NCI-H774 (cell line): ENCODE measurements at regions not wholly inside any gene's neighbourhood (a gene's known extent, or its start where the extent isn't known, plus 50 kb on each side); places are given as distances from the start of the nearest gene placed in this dataset.
"Not testable (repeated sequence)": the region's sequence is repeated elsewhere in the genome, so short reads cannot be mapped to it uniquely, and the experiment has no call there.

ENCODE experiments used
- DNase-seq: peaks from one replicate; lab custom pipeline; 2025; lab: John Stamatoyannopoulos, UW

- no peak for DNase-seq
Measured at GRCh38 chr2:16102358-16102975, 162.1 kb downstream of the MYCN start.

- DNase-seq, result no peak
Measured at GRCh38 chr2:16101196-16101595, 160.8 kb downstream of the MYCN start.

GRCh38 chr2:16100006-16100405 lies 159.7 kb downstream of the MYCN start:
- no peak for DNase-seq

DNA sequence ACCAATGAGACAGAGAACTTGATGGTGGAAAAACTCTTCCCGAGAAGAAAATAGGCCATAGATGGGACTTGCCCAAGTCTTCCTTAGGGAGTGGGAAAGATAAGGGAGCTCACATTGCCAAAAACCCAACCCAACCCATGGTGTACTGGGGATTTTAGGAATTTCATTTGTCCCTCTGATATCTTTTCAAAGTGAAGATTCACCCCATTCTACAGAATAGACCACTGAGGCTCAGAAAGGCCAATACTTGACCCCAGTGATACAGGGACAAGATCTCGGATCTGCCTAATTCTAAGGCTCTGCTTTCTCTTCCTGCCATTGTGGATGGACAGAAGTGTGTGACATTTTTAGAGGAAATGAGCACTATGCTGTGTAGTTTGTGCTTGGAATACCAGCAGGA lies 159.0 kb downstream of the MYCN start:
- DNase-seq, result no peak

DNA sequence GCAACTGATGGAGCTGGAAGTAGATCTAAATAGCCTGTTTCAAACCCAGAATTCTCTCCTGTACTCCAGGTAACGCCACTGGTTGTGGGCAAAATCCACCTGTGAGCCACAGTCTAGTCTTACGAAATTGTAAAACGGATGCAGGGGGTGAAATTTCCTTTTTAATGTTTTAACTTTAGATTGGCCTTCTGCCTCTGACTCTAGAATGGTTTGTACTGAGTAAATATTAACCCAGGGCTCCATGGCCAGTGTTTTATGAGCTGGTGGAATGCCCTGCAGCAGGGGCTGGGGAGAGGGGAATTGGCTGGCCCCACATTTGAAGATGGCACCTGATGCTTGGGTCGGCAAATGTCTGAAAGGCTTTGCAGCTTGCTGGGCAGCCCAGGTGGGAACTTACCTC lies 156.6 kb downstream of the MYCN start:
- DNase-seq, result no peak

- DNase-seq, result not testable (repeated sequence)
Measured at GRCh38 chr2:16095483-16095882, 155.1 kb downstream of the MYCN start.

- no peak for DNase-seq
Measured at GRCh38 chr2:16094811-16095210, 154.5 kb downstream of the MYCN start.

DNA sequence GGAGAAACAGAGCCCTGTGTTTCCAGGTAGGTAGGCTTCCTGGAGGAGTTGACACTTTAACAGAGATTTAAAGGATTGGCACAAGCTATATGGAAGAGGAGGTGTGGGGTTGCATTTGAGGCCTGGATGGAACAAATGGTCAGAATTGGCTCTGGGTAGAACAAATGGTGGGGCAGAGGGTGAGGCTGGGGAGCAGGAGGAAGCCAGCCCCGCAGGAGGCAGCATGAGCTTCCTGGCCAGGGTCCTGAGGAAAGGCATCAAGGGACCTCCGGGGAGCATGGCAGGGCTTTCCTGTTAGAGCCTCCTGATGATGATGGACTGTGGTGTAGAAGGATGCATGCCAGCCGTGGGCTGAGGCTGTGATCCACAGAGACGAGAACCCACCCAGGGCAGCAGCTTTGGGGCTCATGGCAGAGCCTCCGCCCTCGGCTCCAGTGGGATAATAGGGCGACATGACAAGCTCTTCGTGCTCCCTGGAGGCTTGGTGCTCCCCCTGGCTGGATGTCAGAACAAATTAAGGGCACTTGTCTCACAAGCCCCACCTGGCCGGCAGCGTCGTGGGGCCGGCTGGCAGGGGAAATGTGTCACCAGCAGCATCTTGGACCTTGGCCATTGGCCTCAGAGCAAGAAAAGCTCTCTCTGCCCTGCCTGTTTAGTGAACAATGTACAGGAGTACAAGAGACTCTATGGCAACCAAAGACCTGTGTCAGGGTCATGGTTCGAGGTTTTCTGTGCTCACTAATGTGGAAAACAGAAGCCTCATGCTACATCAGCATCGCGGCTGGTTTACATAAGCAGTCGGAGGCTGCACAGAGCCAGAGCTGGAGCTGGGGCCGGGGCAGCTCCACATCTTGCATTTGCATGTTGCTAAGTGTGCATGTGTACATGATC lies 153.5 kb downstream of the MYCN start:
- no peak for DNase-seq

DNA sequence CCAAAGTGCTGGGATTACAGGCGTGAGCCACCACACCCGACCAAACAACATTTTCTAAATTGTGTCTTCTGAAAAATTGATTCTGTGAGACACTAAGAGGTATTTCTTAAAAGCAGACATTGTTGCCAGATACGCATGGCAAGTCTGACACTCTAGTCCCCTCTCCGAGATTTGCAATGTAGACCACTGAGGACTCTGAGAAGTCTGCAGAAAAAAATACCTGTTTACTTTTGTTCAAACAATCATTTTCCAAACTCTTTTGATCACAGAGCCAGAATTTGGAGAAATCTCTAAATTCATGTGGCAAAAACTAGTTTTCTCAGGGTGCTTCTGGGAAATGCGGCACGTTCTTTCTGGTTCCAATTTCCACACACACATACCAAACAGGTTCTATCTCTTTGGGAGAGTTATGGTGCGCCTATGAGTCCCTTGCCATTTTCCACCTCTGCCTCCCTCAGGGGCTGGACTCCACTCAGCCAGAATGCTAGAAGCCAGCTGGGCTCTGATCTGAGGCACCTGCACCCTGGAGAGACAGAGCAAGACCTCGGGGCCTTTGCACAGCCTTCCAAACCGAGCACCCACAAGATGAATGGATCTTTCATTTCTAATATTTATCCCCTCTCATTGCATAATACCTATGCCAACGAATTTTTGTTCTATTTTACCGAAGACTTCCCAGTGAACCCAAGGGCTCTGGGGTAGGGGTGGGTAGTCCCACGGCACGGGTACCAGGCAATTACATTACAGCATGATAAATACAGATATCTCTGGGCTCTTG lies 152.7 kb downstream of the MYCN start:
- DNase-seq, result no peak

GRCh38 chr2:16091576-16092282 lies 151.4 kb downstream of the MYCN start:
- DNase-seq, result no peak

DNA sequence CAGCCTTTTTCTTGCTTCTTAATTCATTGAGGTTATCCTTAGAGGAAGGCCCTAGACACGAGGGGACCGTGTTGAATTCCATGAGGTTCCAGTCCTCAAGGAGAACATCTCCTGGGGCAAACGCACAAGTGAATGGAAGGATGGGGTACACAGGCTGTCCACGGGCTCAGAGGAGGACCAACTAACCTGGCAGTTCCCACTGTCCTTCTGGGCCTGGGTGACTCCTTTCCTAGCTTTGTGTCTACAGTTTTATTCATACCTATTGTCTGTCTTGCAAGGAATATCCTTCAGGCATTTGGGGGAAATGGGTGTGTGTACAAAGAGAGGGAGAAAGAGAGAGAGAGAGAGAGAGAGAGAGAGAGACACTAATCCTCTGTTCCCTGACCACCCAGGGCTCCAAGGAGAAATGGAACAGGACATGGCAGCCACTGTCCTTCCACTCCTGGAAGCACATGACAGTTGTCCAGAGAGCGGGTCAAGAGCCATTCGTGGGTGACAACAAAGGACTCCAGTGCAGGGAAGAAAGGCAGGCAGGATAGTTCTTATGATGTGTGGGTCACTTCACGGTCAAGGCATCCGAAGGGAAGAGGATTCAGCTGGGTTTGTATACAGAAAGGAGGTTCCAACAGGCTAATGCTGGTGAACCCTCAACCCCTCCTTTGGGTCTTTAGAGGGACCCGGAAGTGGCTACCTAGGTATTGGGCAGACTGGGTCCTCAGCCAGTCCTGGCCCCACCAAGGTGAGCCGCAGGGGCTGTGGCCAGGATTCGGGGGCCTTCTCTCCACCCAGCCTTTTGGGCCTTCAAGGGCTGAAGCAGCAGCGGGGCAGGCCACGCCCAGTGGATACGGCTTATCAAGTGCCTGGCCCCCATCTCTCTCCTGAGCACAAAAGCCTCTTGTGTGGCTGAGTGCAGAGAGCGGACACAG lies 150.6 kb downstream of the MYCN start:
- DNase-seq, result no peak

GRCh38 chr2:16089491-16089890 lies 149.1 kb downstream of the MYCN start:
- not testable (repeated sequence) for DNase-seq

- DNase-seq, result no peak
Measured at GRCh38 chr2:16088802-16089112, 148.4 kb downstream of the MYCN start.

GRCh38 chr2:16088035-16088801 lies 147.9 kb downstream of the MYCN start:
- DNase-seq, result no peak

DNA sequence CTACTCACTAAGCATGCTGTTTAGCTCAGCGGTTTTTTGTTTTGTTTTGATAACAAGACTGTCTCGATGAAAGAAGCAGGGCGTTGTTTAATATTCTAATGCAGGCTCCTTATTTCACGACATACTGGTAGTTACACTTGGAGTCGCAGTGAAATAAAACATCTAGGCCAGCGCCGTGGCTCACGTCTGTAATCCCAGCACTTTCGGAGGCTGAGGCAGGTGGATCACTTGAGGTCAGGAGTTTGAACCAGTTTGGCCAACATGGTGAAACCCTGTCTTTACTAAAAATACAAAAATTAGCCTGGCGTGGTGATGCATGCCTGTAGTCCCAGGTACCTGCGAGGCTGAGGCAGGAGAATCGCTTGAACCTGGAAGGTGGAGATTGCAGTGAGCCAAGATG lies 145.8 kb downstream of the MYCN start:
- not testable (repeated sequence) for DNase-seq

DNA sequence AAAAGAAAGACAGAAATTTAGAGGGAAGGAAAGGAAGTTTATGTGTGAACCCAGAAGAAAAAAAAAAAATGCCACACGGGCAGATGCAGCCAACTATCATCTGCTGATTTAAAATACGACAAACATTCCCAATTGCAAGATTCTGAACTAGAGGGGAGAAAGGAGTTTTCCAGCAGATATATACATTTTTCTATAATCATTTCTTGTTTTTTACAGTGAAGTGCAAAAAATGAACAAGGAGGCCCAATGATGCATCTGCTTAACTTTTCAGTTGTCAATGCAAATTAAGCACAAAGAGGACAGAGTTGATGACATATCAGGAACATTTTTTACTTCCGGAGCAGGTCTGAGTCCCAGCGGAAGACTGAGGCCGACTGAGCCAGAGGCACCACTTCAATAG lies 144.7 kb downstream of the MYCN start:
- no peak for DNase-seq

DNA sequence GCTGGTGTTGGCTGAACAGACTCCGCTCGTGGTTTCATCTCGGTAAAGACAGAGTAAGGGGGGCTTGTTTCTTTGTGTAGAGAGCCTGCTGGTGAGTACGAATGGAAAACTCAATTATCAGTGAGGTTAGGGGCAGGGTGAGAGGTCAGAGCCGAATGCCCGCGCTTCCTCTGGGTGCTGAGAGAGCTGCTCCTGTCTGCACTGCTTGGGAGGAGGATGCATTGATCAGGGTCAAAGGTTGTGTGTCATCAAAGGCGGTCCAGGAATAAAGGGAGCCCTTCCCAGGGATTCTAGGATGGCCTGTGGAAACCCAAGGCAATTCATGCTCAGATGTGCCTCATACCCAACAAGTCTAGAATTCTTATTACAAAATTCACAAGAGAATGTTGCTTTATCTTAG lies 143.9 kb downstream of the MYCN start:
- DNase-seq, result no peak

DNA sequence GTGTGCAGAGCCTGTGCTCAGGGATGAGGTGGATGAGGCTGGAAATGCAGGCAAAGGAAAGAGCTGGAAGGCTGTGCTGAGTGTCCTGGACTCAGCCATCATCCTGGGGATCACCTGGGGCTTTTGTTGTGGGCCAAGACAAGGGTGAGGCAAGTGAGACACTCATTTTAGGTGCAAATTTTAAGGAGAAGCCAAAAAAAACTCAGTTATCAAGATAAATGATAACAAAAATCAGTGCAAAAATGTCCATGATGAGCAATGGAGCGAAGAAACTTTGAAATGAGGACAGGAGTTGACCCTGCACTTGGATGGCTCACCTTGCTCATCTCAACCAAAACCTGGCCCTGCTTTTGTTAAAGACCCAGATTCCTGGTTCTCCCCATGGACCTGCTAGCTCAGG lies 141.9 kb downstream of the MYCN start:
- no peak for DNase-seq

- no peak for DNase-seq
Measured at GRCh38 chr2:16081316-16082200, 141.2 kb downstream of the MYCN start.
